HCT116 (cell line): ENCODE measurements at regions not wholly inside any gene's neighbourhood (a gene's known extent, or its start where the extent isn't known, plus 50 kb on each side); places are given as distances from the start of the nearest gene placed in this dataset.

Experiments
- ATAC-seq: fragments of 200-7000 bp; cut with Tn5 transposase; 2 replicates; pipeline ENCODE4 v1.9.1; 2020; ENCODE audit warnings: mild to moderate bottlenecking, moderate library complexity
- BruUV-seq: library from RNA; stranded (reverse); fragments of 400-500 nt; replicated peaks from 2 replicates; lab custom pipeline; 2021; lab: Mats Ljungman, UMichigan
- CTCF ChIA-PET: fragments of 300-600 bp; sonication (Branson Sonifier 250); formaldehyde crosslinking; loops from one replicate; lab custom pipeline; 2021; ENCODE audit warnings: antibody characterized with exemption; lab: Charles Lee
- POLR2A ChIA-PET: fragments of 300-600, 350-600 bp; sonication (Branson Sonifier 250); formaldehyde crosslinking; loops from one replicate; lab custom pipeline; 2021; ENCODE audit warnings: antibody characterized with exemption; lab: Charles Lee
- RAD21 ChIA-PET, 2 experiments: fragments of 300-600 bp; sonication (Branson Sonifier 250); formaldehyde crosslinking; loops; one replicate each; lab custom pipeline; 2023; ENCODE audit warnings: low total read pairs in 2 of 2; ENCODE audit not compliant: uncharacterized antibody in 2 of 2, unreplicated experiment in 2 of 2, low non-redundant PET in 1 of 2; lab: Charles Lee
- DNase-seq: peaks from one replicate; pipeline ENCODE4 v3.0.0-alpha.2; 2010; ENCODE audit warnings: low read depth, low spot score
- H2AFZ ChIP-seq: fragments of 200-600 bp; shearing (Covaris generic), sonication (generic); 2 replicates; pipeline ENCODE4 v1.6.1; 2017; ENCODE audit warnings: low read depth, mixed run types, mixed read lengths, antibody characterized with exemption, low read length; ENCODE audit not compliant: poor library complexity, severe bottlenecking
- H3K27ac ChIP-seq: 2 replicates; pipeline ENCODE4 v1.5.1; 2012; ENCODE audit warnings: low read depth, low read length
- H3K27me3 ChIP-seq: fragments of 200-600 bp; sonication (generic); 2 replicates; pipeline ENCODE4 v1.6.1; 2016; ENCODE audit warnings: mixed run types, low read length, mixed read lengths; ENCODE audit not compliant: insufficient read depth
- H3K36me3 ChIP-seq, 2 experiments: fragments of 200-500 bp in 1 of 2; fragments of 200-600 bp in 1 of 2; sonication (Bioruptor generic) in 1 of 2; sonication (generic) in 1 of 2; 2 replicates each; pipeline versions ENCODE4 v1.5.1 to v1.6.1; 2014 to 2016; ENCODE audit warnings: low read length in 2 of 2, inconsistent platforms in 1 of 2, mixed read lengths in 1 of 2, mixed run types in 1 of 2; ENCODE audit not compliant: insufficient read depth in 2 of 2, control insufficient read depth in 1 of 2
- H3K4me1 ChIP-seq, 2 experiments: fragments of 200-600 bp in 1 of 2; sonication (generic) in 1 of 2; 2 replicates each; pipeline versions ENCODE4 v1.5.1 to v1.6.1; 2012 to 2017; ENCODE audit warnings: low read length in 2 of 2, inconsistent platforms in 1 of 2, mild to moderate bottlenecking in 1 of 2, mixed read lengths in 1 of 2, mixed run types in 1 of 2, moderate library complexity in 1 of 2; ENCODE audit not compliant: insufficient read depth in 2 of 2, control insufficient read depth in 1 of 2
- H3K4me2 ChIP-seq: fragments of 200-600 bp; sonication (generic); 2 replicates; pipeline ENCODE4 v1.6.1; 2017; ENCODE audit warnings: mixed run types, low read length, mixed read lengths
- H3K4me3 ChIP-seq, 2 experiments: fragments of 200-600 bp in 1 of 2; sonication (generic) in 1 of 2; replicated peaks in 1 of 2; 2 replicates each; pipeline ENCODE4 v1.5.1; 2011 to 2016; ENCODE audit warnings: low read length in 2 of 2, control low read depth in 1 of 2, low read depth in 1 of 2, mild to moderate bottlenecking in 1 of 2, mixed read lengths in 1 of 2, mixed run types in 1 of 2
- H3K79me2 ChIP-seq: fragments of 200-600 bp; sonication (generic); 2 replicates; pipeline ENCODE4 v1.6.1; 2017; ENCODE audit warnings: mild to moderate bottlenecking, mixed run types, low read length, moderate library complexity, mixed read lengths; ENCODE audit not compliant: insufficient read depth
- H3K9ac ChIP-seq: fragments of 200-600 bp; sonication (generic); 2 replicates; pipeline ENCODE4 v1.6.1; 2016; ENCODE audit warnings: low read length, mixed read lengths
- H3K9me2 ChIP-seq: fragments of 200-600 bp; sonication (generic), shearing (Covaris generic); 2 replicates; pipeline ENCODE4 v1.6.1; 2017; ENCODE audit warnings: mixed run types, mild to moderate bottlenecking, moderate library complexity; ENCODE audit not compliant: insufficient read depth
- H3K9me3 ChIP-seq, 2 experiments: fragments of 200-500 bp in 1 of 2; fragments of 200-600 bp in 1 of 2; sonication (Bioruptor generic) in 1 of 2; sonication (generic) in 1 of 2; 2 replicates each; pipeline ENCODE4 v1.6.1; 2014 to 2017; ENCODE audit warnings: low read length in 2 of 2, mixed read lengths in 2 of 2, inconsistent platforms in 1 of 2, low read depth in 1 of 2, mild to moderate bottlenecking in 1 of 2, mixed run types in 1 of 2, moderate library complexity in 1 of 2; ENCODE audit not compliant: control insufficient read depth in 1 of 2, insufficient read depth in 1 of 2
- H4K20me1 ChIP-seq: fragments of 200-600 bp; sonication (generic), shearing (Covaris generic); 2 replicates; pipeline ENCODE4 v1.6.1; 2017; ENCODE audit warnings: mixed run types, mild to moderate bottlenecking, moderate library complexity; ENCODE audit not compliant: insufficient read depth
- ATF3 ChIP-seq: IDR thresholded peaks from 2 replicates; pipeline ENCODE4 v1.6.1; 2012
- CTCF ChIP-seq, 3 experiments: fragments of 200-600 bp in 1 of 3; sonication (generic) in 1 of 3; IDR thresholded peaks in 2 of 3; conservative IDR thresholded peaks in 1 of 3; 2 replicates each; pipeline ENCODE4 v1.5.1; 2012 to 2017; ENCODE audit warnings: low read depth in 2 of 3, low read length in 2 of 3, antibody characterized with exemption in 1 of 3, borderline replicate concordance in 1 of 3, control low read depth in 1 of 3, mild to moderate bottlenecking in 1 of 3, mixed read lengths in 1 of 3, mixed run types in 1 of 3, moderate library complexity in 1 of 3; ENCODE audit not compliant: insufficient read depth in 1 of 3
- ELF1 ChIP-seq: IDR thresholded peaks from 2 replicates; pipeline ENCODE4 v1.6.1; 2012; ENCODE audit warnings: low read depth, borderline replicate concordance
- EZH2 ChIP-seq: fragments of 200-600 bp; sonication (generic); IDR thresholded peaks from 2 replicates; pipeline ENCODE4 v1.6.1; 2017; ENCODE audit warnings: antibody characterized with exemption, mixed run types
- EZH2phosphoT487 ChIP-seq: fragments of 200-600 bp; IDR thresholded peaks from 2 replicates; pipeline ENCODE4 v1.6.1; 2018; ENCODE audit warnings: antibody characterized with exemption, borderline replicate concordance
- FOSL1 ChIP-seq: IDR thresholded peaks from 2 replicates; pipeline ENCODE4 v1.6.1; 2012; ENCODE audit warnings: low read depth
- MAX ChIP-seq: IDR thresholded peaks from 2 replicates; pipeline ENCODE4 v1.6.1; 2012
- POLR2A ChIP-seq: IDR thresholded peaks from 2 replicates; pipeline ENCODE4 v1.7.0; 2011; ENCODE audit warnings: borderline replicate concordance; ENCODE audit not compliant: insufficient read depth, insufficient read length; ENCODE audit errors: extremely low read depth
- POLR2AphosphoS5 ChIP-seq: IDR thresholded peaks from 2 replicates; pipeline ENCODE4 v1.6.1; 2011; ENCODE audit warnings: mild to moderate bottlenecking, low read depth, low read length, moderate library complexity
- REST ChIP-seq: IDR thresholded peaks from 2 replicates; pipeline ENCODE4 v1.6.1; 2012; ENCODE audit warnings: low read depth
- TCF7L2 ChIP-seq: IDR thresholded peaks from 2 replicates; pipeline ENCODE4 v1.7.0; 2011; ENCODE audit warnings: borderline replicate concordance, inconsistent platforms; ENCODE audit not compliant: insufficient read depth, insufficient read length; ENCODE audit errors: extremely low read depth
- ZBTB33 ChIP-seq: IDR thresholded peaks from 2 replicates; pipeline ENCODE4 v1.6.1; 2011; ENCODE audit warnings: mild to moderate bottlenecking, low read length, moderate library complexity; ENCODE audit not compliant: insufficient replicate concordance; ENCODE audit errors: extremely low read depth
- intact Hi-C: fragments of 100-400 bp; cut with micrococcal nuclease; formaldehyde crosslinking; loops from 2 replicates; pipeline ENCODE4 v1.10.0; 2022

GRCh38 chr3:187491371-187491770 is 123.2 kb downstream of the RTP4 start:
- RAD21 ChIA-PET: no interaction called here
- DNase-seq (no peak), ATAC-seq (no peak)
- no peaks in the 10 kb centered on the region for H3K79me2 ChIP-seq
- CTCF ChIA-PET: no interaction called here
- intact Hi-C loops: no loop called here
- no peaks in the 10 kb centered on the region for H3K9me2 ChIP-seq
- H4K20me1 ChIP-seq: no peaks in the 10 kb centered on the region
- no TSS peak for BruUV-seq
- no peak overlapping the region for H2AFZ ChIP-seq
- no peak overlapping the region for H3K27ac ChIP-seq
- TF ChIP-seq FOSL1 (no peak), POLR2AphosphoS5 (no peak), EZH2phosphoT487 (no peak), CTCF (IDR thresholded peaks at IDR 0.05 in 2 of 3, conservative IDR thresholded peaks at IDR 0.05 in 1 of 3; ENCODE audit: borderline replicate concordance in 1 of 3, insufficient read depth in 1 of 3, low read depth in 2 of 3, low read length in 2 of 3) (no peak), POLR2A (no peak)
- TF ChIP-seq, all 23 proteins: peak for 0
- POLR2A ChIA-PET: no interaction called here
- H3K9ac ChIP-seq: no peak overlapping the region
- no peaks in the 10 kb centered on the region for H3K36me3 ChIP-seq
- no peak overlapping the region for H3K4me3 ChIP-seq
- no peaks in the 10 kb centered on the region for H3K27me3 ChIP-seq
- no peaks in the 10 kb centered on the region for H3K9me3 ChIP-seq
- no peak overlapping the region for H3K4me2 ChIP-seq
- H3K4me1 ChIP-seq: no peaks in the 10 kb centered on the region

GRCh38 chr3:187490366-187490765 is 122.2 kb downstream of the RTP4 start:
- Histone ChIP-seq H3K4me2 (no peak overlapping the region), H3K9me2 (no peaks in the 10 kb centered on the region), H3K9me3 (no peaks in the 10 kb centered on the region), H3K27me3 (no peaks in the 10 kb centered on the region), H4K20me1 (no peaks in the 10 kb centered on the region), H3K36me3 (no peaks in the 10 kb centered on the region), H3K4me3 (no peak overlapping the region), H3K27ac (no peak overlapping the region), H3K4me1 (no peaks in the 10 kb centered on the region), H2AFZ (no peak overlapping the region), H3K79me2 (no peaks in the 10 kb centered on the region), H3K9ac (no peak overlapping the region)
- RAD21 ChIA-PET: no interaction called here
- ATAC-seq (no peak), DNase-seq (no peak)
- CTCF ChIA-PET: no interaction called here
- POLR2A ChIA-PET: no interaction called here
- no TSS peak for BruUV-seq
- intact Hi-C loops: no loop called here
- TF ChIP-seq ZBTB33: no peak
- TF ChIP-seq MAX: no peak
- no peak for TF ChIP-seq EZH2phosphoT487
- no peak for TF ChIP-seq ATF3
- TF ChIP-seq FOSL1: no peak
- TF ChIP-seq EZH2: no peak
- no peak for TF ChIP-seq ELF1
- TF ChIP-seq REST: no peak
- no peak for TF ChIP-seq TCF7L2
